Peyer's patch (tissue), 4 donors: ENCODE measurements at regions not wholly inside any gene's neighbourhood (a gene's known extent, or its start where the extent isn't known, plus 50 kb on each side); places are given as distances from the start of the nearest gene placed in this dataset.

Experiments
- DNase-seq, 3 donors: peaks; one replicate each; pipeline ENCODE4 v3.0.0-alpha.2; 2017 to 2019
- H3K27ac ChIP-seq, 4 donors: fragments of 200-600 bp; sonication (generic); one replicate each; pipeline ENCODE4 v1.5.1; 2016 to 2019
- H3K27me3 ChIP-seq, 2 donors: fragments of 200-600 bp; sonication (generic); one replicate each; pipeline ENCODE4 v1.5.1; 2019
- H3K36me3 ChIP-seq, 3 donors: fragments of 200-600 bp; sonication (generic); one replicate each; pipeline ENCODE4 v1.5.1; 2016 to 2019
- H3K4me1 ChIP-seq, 4 donors: fragments of 200-600 bp; sonication (generic); one replicate each; pipeline ENCODE4 v1.5.1; 2016 to 2019
- H3K4me3 ChIP-seq, 4 donors: fragments of 200-600 bp; sonication (generic); 1 replicate in 3 of 4; 2 replicates in 1 of 4; pipeline ENCODE4 v1.5.1; 2016 to 2019; ENCODE audit warnings: mild to moderate bottlenecking in 1 of 4
- H3K9me3 ChIP-seq, 4 donors: fragments of 200-600 bp; sonication (generic); one replicate each; pipeline ENCODE4 v1.5.1; 2016 to 2019; ENCODE audit warnings: mild to moderate bottlenecking in 1 of 4
- CTCF ChIP-seq, 6 experiments: fragments of 450-650 bp in 4 of 6; fragments of 200-600 bp in 2 of 6; sonication (generic) in 1 of 6; IDR thresholded peaks; one replicate each; pipeline ENCODE4 v1.5.1; 2017 to 2019; ENCODE audit warnings: antibody characterized with exemption in 6 of 6, mild to moderate bottlenecking in 3 of 6, moderate library complexity in 1 of 6
- POLR2A ChIP-seq, 2 donors: fragments of 450-650 bp; IDR thresholded peaks; one replicate each; pipeline ENCODE4 v1.5.1; 2017; ENCODE audit warnings: antibody characterized with exemption in 2 of 2, mild to moderate bottlenecking in 2 of 2, moderate library complexity in 2 of 2

GRCh38 chr2:2492800-2493199 lies 161.7 kb upstream of the MYT1L start:
- H3K27me3 ChIP-seq, result no peaks in the 10 kb centered on the region
- no peak overlapping the region for H3K4me3 ChIP-seq
- TF ChIP-seq POLR2A (IDR thresholded peaks at IDR 0.05) (no peak), CTCF (IDR thresholded peaks at IDR 0.05) (no peak)
- no peaks in the 10 kb centered on the region for H3K4me1 ChIP-seq
- no peaks in the 10 kb centered on the region for H3K36me3 ChIP-seq
- no peak for DNase-seq
- no peaks in the 10 kb centered on the region for H3K9me3 ChIP-seq
- H3K27ac ChIP-seq, result no peak overlapping the region

- H3K27me3 ChIP-seq, result no peaks in the 10 kb centered on the region
- no peak for DNase-seq
- no peak overlapping the region for H3K27ac ChIP-seq
Measured at GRCh38 chr2:2491964-2492363, 160.9 kb upstream of the MYT1L start.

GRCh38 chr2:2484301-2484700 lies 153.2 kb upstream of the MYT1L start:
- Histone ChIP-seq H3K27ac (no peak overlapping the region), H3K27me3 (no peaks in the 10 kb centered on the region), H3K36me3 (no peaks in the 10 kb centered on the region), H3K4me1 (no peaks in the 10 kb centered on the region), H3K9me3 (no peaks in the 10 kb centered on the region), H3K4me3 (no peak overlapping the region)
- TF ChIP-seq POLR2A (IDR thresholded peaks at IDR 0.05), result no peak
- TF ChIP-seq CTCF (IDR thresholded peaks at IDR 0.05), result no peak
- no peak for DNase-seq

More at GRCh38 chr2:2491964-2492363, 160.9 kb upstream of the MYT1L start:
- TF ChIP-seq CTCF (IDR thresholded peaks at IDR 0.05) (no peak), POLR2A (IDR thresholded peaks at IDR 0.05) (no peak)
- no peaks in the 10 kb centered on the region for H3K36me3 ChIP-seq
- no peak overlapping the region for H3K4me3 ChIP-seq
- H3K4me1 ChIP-seq, result no peaks in the 10 kb centered on the region
- H3K9me3 ChIP-seq, result no peaks in the 10 kb centered on the region

- no peaks in the 10 kb centered on the region for H3K9me3 ChIP-seq
- no peak overlapping the region for H3K4me3 ChIP-seq
- H3K27me3 ChIP-seq, result no peaks in the 10 kb centered on the region
- H3K27ac ChIP-seq, result no peak overlapping the region
- DNase-seq, result no peak
- TF ChIP-seq POLR2A (IDR thresholded peaks at IDR 0.05), result no peak
- TF ChIP-seq CTCF (IDR thresholded peaks at IDR 0.05), result no peak
- H3K4me1 ChIP-seq, result no peaks in the 10 kb centered on the region
- no peaks in the 10 kb centered on the region for H3K36me3 ChIP-seq
Measured at GRCh38 chr2:2482851-2483250, 151.8 kb upstream of the MYT1L start.

- H3K27ac ChIP-seq, result no peak overlapping the region
- no peaks in the 10 kb centered on the region for H3K36me3 ChIP-seq
- no peak for DNase-seq
- H3K4me3 ChIP-seq, result no peak overlapping the region
- H3K4me1 ChIP-seq, result no peaks in the 10 kb centered on the region
- TF ChIP-seq CTCF (IDR thresholded peaks at IDR 0.05) (no peak), POLR2A (IDR thresholded peaks at IDR 0.05) (no peak)
- no peaks in the 10 kb centered on the region for H3K27me3 ChIP-seq
- H3K9me3 ChIP-seq, result no peaks in the 10 kb centered on the region
Measured at GRCh38 chr2:2472881-2473280, 141.8 kb upstream of the MYT1L start.

- H3K9me3 ChIP-seq, result no peaks in the 10 kb centered on the region
- no peak overlapping the region for H3K27ac ChIP-seq
- no peak for TF ChIP-seq CTCF (IDR thresholded peaks at IDR 0.05)
- no peak for TF ChIP-seq POLR2A (IDR thresholded peaks at IDR 0.05)
- no peaks in the 10 kb centered on the region for H3K4me1 ChIP-seq
- no peaks in the 10 kb centered on the region for H3K27me3 ChIP-seq
- DNase-seq, result no peak
- H3K4me3 ChIP-seq, result no peak overlapping the region
- H3K36me3 ChIP-seq, result no peaks in the 10 kb centered on the region
Measured at GRCh38 chr2:2472044-2472443, 141.0 kb upstream of the MYT1L start.
